Hindlimb muscle (tissue), 1 donor: ENCODE measurements at regions not wholly inside any gene's neighbourhood (a gene's known extent, or its start where the extent isn't known, plus 50 kb on each side); places are given as distances from the start of the nearest gene placed in this dataset.

ENCODE experiments used
- DNase-seq: peaks from one replicate; pipeline ENCODE4 v3.0.0-alpha.2; 2013

DNA sequence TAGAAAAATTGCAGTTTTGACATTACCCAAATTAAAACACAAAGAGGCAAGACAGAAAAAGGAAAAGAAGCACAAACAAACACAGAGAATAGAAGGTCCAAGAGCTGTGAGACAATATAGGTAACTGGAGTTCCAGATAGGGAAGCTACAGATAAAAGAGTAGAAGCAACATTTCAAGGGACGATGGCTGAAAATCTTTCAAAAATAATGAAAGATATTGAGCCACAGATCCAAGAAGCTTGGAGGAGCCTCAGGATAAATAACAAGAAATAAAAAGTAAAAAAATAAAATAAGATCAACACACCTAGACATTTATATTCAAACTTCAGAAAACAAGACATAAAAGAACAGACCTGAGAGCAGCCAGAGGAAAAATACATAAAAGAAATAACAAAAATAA is 164.9 kb downstream of the FNDC1 start:
- DNase-seq = no peak

- DNase-seq = no peak
These were observed 162.3 kb downstream of the FNDC1 start for GRCh38 chr6:159331451-159331850.

- DNase-seq = no peak
These were observed 159.9 kb downstream of the FNDC1 start for GRCh38 chr6:159329081-159329480.

- DNase-seq = no peak
These were observed 158.9 kb downstream of the FNDC1 start for GRCh38 chr6:159328052-159328451.

GRCh38 chr6:159325476-159325875 is 156.3 kb downstream of the FNDC1 start:
- no peak for DNase-seq

DNA sequence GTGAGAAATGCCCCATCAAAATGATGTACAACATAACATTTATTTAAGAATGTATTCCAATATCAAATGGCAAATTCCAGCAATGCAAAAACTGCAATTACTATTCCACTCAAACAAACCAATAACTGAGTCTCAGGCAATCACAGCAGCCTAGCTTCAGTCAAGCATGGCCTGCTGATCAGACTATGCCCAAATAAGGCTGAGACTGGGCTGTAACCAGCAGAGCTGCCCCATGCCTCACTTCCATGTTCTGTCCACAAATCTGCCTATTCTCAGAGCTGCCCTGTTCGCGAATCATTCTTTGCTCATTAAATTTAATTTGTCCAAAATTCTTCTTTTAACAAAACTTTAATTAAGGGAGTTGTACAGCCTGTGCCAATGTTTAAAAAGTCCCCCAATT is 155.4 kb downstream of the FNDC1 start:
- no peak for DNase-seq
